Stimulated activated memory B cell treated with anti-CD40 and anti-IgM and Interleukin-4, amounts not matched to agents 10 μg/mL and 1 μg/mL and 100 μg/mL, for 72 hours (primary cell): ENCODE measurements at regions not wholly inside any gene's neighbourhood (a gene's known extent, or its start where the extent isn't known, plus 50 kb on each side); places are given as distances from the start of the nearest gene placed in this dataset.

ENCODE experiments used
- ATAC-seq: fragments of 150-1000 bp; cut with Tn5 transposase; 2 replicates; pipeline ENCODE4 v1.10.0; 2021
- H3K27ac Mint-ChIP-seq: one replicate; pipeline ENCODE4 v1.8.0; 2022; ENCODE audit warnings: mild to moderate bottlenecking, mixed read lengths
- H3K27me3 Mint-ChIP-seq: one replicate; pipeline ENCODE4 v1.8.0; 2022; ENCODE audit warnings: mixed read lengths
- H3K36me3 Mint-ChIP-seq: one replicate; pipeline ENCODE4 v1.8.0; 2022; ENCODE audit warnings: mixed read lengths
- H3K4me1 Mint-ChIP-seq: one replicate; pipeline ENCODE4 v1.8.0; 2022; ENCODE audit warnings: mixed read lengths
- H3K4me3 Mint-ChIP-seq: one replicate; pipeline ENCODE4 v1.8.0; 2022; ENCODE audit warnings: mild to moderate bottlenecking, moderate library complexity, mixed read lengths
- H3K9me3 Mint-ChIP-seq: one replicate; pipeline ENCODE4 v1.8.0; 2022; ENCODE audit warnings: mixed read lengths

GRCh38 chr2:58671675-58672074 is 430.6 kb upstream of the FANCL start:
- Mint-ChIP-seq H3K9me3 (peaks cover 2% of the 10 kb centered on the region), H3K27ac (no peak overlapping the region), H3K27me3 (no peaks in the 10 kb centered on the region)

GRCh38 chr2:58669998-58670397 is 428.9 kb upstream of the FANCL start:
- Mint-ChIP-seq H3K4me1 (no peaks in the 10 kb centered on the region), H3K27ac (no peak overlapping the region), H3K9me3 (peaks cover 2% of the 10 kb centered on the region), H3K36me3 (no peaks in the 10 kb centered on the region), H3K27me3 (no peaks in the 10 kb centered on the region), H3K4me3 (no peak overlapping the region)
- ATAC-seq = no peak

More at GRCh38 chr2:58671675-58672074, 430.6 kb upstream of the FANCL start:
- H3K36me3 Mint-ChIP-seq = no peaks in the 10 kb centered on the region
- H3K4me1 Mint-ChIP-seq = no peaks in the 10 kb centered on the region
- H3K4me3 Mint-ChIP-seq = no peak overlapping the region
- no peak for ATAC-seq

GRCh38 chr2:58667137-58667774 is 426.1 kb upstream of the FANCL start:
- no peak for ATAC-seq
- Mint-ChIP-seq H3K4me1 (no peaks in the 10 kb centered on the region), H3K27me3 (no peaks in the 10 kb centered on the region), H3K4me3 (no peak overlapping the region), H3K9me3 (peaks cover 2% of the 10 kb centered on the region), H3K36me3 (no peaks in the 10 kb centered on the region), H3K27ac (no peak overlapping the region)

GRCh38 chr2:58666323-58666970 is 425.3 kb upstream of the FANCL start:
- H3K36me3 Mint-ChIP-seq = no peaks in the 10 kb centered on the region
- H3K9me3 Mint-ChIP-seq = peaks cover 2% of the 10 kb centered on the region
- ATAC-seq = no peak
- H3K4me1 Mint-ChIP-seq = no peaks in the 10 kb centered on the region
- H3K4me3 Mint-ChIP-seq = no peak overlapping the region
- no peaks in the 10 kb centered on the region for H3K27me3 Mint-ChIP-seq
- H3K27ac Mint-ChIP-seq = no peak overlapping the region

GRCh38 chr2:58665154-58665553 is 424.0 kb upstream of the FANCL start:
- Mint-ChIP-seq H3K27ac (no peak overlapping the region), H3K9me3 (peaks cover 2% of the 10 kb centered on the region), H3K27me3 (no peaks in the 10 kb centered on the region), H3K4me3 (no peak overlapping the region), H3K4me1 (no peaks in the 10 kb centered on the region), H3K36me3 (no peaks in the 10 kb centered on the region)
- ATAC-seq = no peak

GRCh38 chr2:58664523-58665151 is 423.5 kb upstream of the FANCL start:
- Mint-ChIP-seq H3K36me3 (no peaks in the 10 kb centered on the region), H3K27ac (no peak overlapping the region), H3K9me3 (peaks cover 2% of the 10 kb centered on the region), H3K4me3 (no peak overlapping the region), H3K27me3 (no peaks in the 10 kb centered on the region), H3K4me1 (no peaks in the 10 kb centered on the region)
- no peak for ATAC-seq

- H3K4me1 Mint-ChIP-seq = no peaks in the 10 kb centered on the region
- H3K9me3 Mint-ChIP-seq = no peaks in the 10 kb centered on the region
- H3K4me3 Mint-ChIP-seq = no peak overlapping the region
- peaks cover 7% of the 10 kb centered on the region for H3K27me3 Mint-ChIP-seq
- no peaks in the 10 kb centered on the region for H3K36me3 Mint-ChIP-seq
- no peak overlapping the region for H3K27ac Mint-ChIP-seq
- ATAC-seq = no peak
Observed at GRCh38 chr2:58660046-58660445, 418.9 kb upstream of the FANCL start.

GRCh38 chr2:58655152-58655551 is 414.0 kb upstream of the FANCL start:
- no peaks in the 10 kb centered on the region for H3K36me3 Mint-ChIP-seq
- H3K4me1 Mint-ChIP-seq = no peaks in the 10 kb centered on the region
- H3K4me3 Mint-ChIP-seq = no peak overlapping the region
- ATAC-seq = no peak
- H3K27ac Mint-ChIP-seq = no peak overlapping the region
- H3K9me3 Mint-ChIP-seq = no peaks in the 10 kb centered on the region
- H3K27me3 Mint-ChIP-seq = peaks cover 7% of the 10 kb centered on the region

GRCh38 chr2:58651930-58652329 is 410.8 kb upstream of the FANCL start:
- H3K27me3 Mint-ChIP-seq = peaks cover 7% of the 10 kb centered on the region
- H3K4me3 Mint-ChIP-seq = no peak overlapping the region
- ATAC-seq = no peak
- no peak overlapping the region for H3K27ac Mint-ChIP-seq
- no peaks in the 10 kb centered on the region for H3K36me3 Mint-ChIP-seq
- no peaks in the 10 kb centered on the region for H3K4me1 Mint-ChIP-seq
- no peaks in the 10 kb centered on the region for H3K9me3 Mint-ChIP-seq

GRCh38 chr2:58650781-58651180 is 409.7 kb upstream of the FANCL start:
- ATAC-seq = no peak
- H3K27me3 Mint-ChIP-seq = no peaks in the 10 kb centered on the region
- peaks cover 4% of the 10 kb centered on the region for H3K4me1 Mint-ChIP-seq
- H3K9me3 Mint-ChIP-seq = no peaks in the 10 kb centered on the region
- H3K36me3 Mint-ChIP-seq = no peaks in the 10 kb centered on the region
- H3K27ac Mint-ChIP-seq = no peak overlapping the region
- no peak overlapping the region for H3K4me3 Mint-ChIP-seq

GRCh38 chr2:58649756-58650155 is 408.6 kb upstream of the FANCL start:
- no peak overlapping the region for H3K27ac Mint-ChIP-seq
- H3K4me1 Mint-ChIP-seq = peaks cover 12% of the 10 kb centered on the region
- H3K9me3 Mint-ChIP-seq = no peaks in the 10 kb centered on the region
- no peak overlapping the region for H3K4me3 Mint-ChIP-seq
- no peaks in the 10 kb centered on the region for H3K36me3 Mint-ChIP-seq
- no peak for ATAC-seq
- H3K27me3 Mint-ChIP-seq = no peaks in the 10 kb centered on the region

GRCh38 chr2:58645017-58645416 is 403.9 kb upstream of the FANCL start:
- Mint-ChIP-seq H3K9me3 (no peaks in the 10 kb centered on the region), H3K27ac (peak overlapping the region; percentile 30), H3K4me3 (no peak overlapping the region), H3K36me3 (no peaks in the 10 kb centered on the region), H3K27me3 (no peaks in the 10 kb centered on the region), H3K4me1 (peaks cover 17% of the 10 kb centered on the region)
- ATAC-seq = peak; percentile 84

- ATAC-seq = no peak
- Mint-ChIP-seq H3K4me1 (peaks cover 17% of the 10 kb centered on the region), H3K27ac (peak overlapping the region; percentile 30), H3K36me3 (no peaks in the 10 kb centered on the region), H3K4me3 (no peak overlapping the region), H3K27me3 (no peaks in the 10 kb centered on the region), H3K9me3 (no peaks in the 10 kb centered on the region)
Observed at GRCh38 chr2:58644451-58644850, 403.3 kb upstream of the FANCL start.

GRCh38 chr2:58641001-58641400 is 399.9 kb upstream of the FANCL start:
- Mint-ChIP-seq H3K36me3 (no peaks in the 10 kb centered on the region), H3K27ac (no peak overlapping the region), H3K9me3 (no peaks in the 10 kb centered on the region), H3K4me1 (peaks cover 15% of the 10 kb centered on the region), H3K27me3 (peaks cover 10% of the 10 kb centered on the region), H3K4me3 (no peak overlapping the region)
- no peak for ATAC-seq

- H3K4me3 Mint-ChIP-seq = no peak overlapping the region
- H3K9me3 Mint-ChIP-seq = no peaks in the 10 kb centered on the region
- peaks cover 8% of the 10 kb centered on the region for H3K4me1 Mint-ChIP-seq
- no peak overlapping the region for H3K27ac Mint-ChIP-seq
- no peaks in the 10 kb centered on the region for H3K36me3 Mint-ChIP-seq
- H3K27me3 Mint-ChIP-seq = peaks cover 10% of the 10 kb centered on the region
- peak; percentile 37 for ATAC-seq
Observed at GRCh38 chr2:58640042-58640441, 398.9 kb upstream of the FANCL start.

GRCh38 chr2:58638256-58638805 is 397.2 kb upstream of the FANCL start:
- no peak for ATAC-seq
- Mint-ChIP-seq H3K4me3 (no peak overlapping the region), H3K27ac (no peak overlapping the region), H3K27me3 (peaks cover 10% of the 10 kb centered on the region), H3K4me1 (no peaks in the 10 kb centered on the region), H3K9me3 (no peaks in the 10 kb centered on the region), H3K36me3 (no peaks in the 10 kb centered on the region)
